CD4-positive, alpha-beta T cell treated with Interleukin-4 for 4 hours (primary cell): ENCODE measurements at regions not wholly inside any gene's neighbourhood (a gene's known extent, or its start where the extent isn't known, plus 50 kb on each side); places are given as distances from the start of the nearest gene placed in this dataset.
"Not testable (repeated sequence)": the region's sequence is repeated elsewhere in the genome, so short reads cannot be mapped to it uniquely, and the experiment has no call there.

Experiments used
- DNase-seq: peaks from one replicate; pipeline ENCODE4 v3.0.0-alpha.2; 2020

DNA sequence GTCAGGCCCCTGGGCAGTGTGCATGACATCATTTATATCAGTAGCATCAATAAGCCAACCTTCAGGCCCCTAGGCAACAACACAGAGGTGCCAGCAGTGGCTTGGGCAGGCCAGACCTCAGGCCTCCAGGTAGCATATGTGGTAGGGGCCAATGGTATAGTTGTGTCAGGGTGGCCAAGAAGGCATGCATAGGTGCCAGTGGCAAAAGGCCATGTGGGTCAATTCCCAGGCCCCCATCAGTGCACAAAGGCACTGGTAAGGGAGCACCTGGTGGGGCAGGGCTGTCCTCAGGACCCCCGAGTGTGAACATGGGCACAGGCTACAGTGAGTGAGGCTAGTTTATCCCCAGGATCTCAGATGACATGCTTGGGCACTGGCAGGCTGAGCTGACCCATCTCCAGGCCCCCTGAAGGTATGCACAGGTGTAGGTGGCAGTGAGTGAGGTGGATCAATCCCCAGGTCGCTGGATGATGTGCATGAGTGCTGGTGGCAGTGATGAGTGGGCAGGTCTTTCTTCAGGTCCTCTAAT lies 244.1 kb upstream of the ZNF385D start:
- no peak for DNase-seq

- no peak for DNase-seq
These were observed 256.4 kb upstream of the ZNF385D start for GRCh38 chr3:22007368-22007767.

- no peak for DNase-seq
These were observed 260.0 kb upstream of the ZNF385D start for GRCh38 chr3:22010997-22011396.

DNA sequence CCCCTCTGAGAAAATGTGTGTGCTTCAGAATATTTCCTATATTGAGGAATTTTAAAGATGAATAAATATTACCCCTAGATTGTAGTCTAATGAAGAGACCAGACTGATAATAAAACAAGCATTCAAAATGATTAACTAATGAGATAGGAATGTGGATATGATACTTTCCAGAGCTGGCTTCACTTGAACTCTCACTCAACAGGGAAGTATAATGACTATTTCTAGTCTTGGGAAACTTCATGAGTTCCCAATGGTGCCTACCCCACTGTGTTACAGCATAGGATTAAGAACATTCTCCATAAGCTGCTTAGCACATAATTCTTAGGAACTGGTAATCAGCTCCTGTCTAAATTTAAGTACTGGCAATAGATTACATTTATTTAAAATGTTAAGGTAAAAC lies 261.5 kb upstream of the ZNF385D start:
- DNase-seq = no peak

DNA sequence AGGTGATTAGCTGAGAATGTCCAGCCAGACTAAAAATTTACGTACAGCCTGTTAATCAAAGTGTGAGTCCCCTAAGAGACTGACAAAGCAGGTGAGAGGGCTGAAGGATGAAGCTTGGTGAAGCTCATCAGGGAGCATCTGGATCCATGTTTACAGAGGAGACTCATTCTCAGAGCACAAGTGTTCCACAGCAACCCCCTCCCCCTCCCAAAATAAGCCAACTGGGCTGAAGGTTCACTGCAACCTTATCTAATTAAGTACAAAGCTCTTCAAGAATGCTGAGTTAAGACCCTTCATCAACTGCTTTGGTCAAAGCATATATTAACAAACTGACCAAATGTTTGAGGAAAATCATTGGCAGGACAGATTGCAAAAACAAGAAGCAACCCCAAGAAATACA lies 262.6 kb upstream of the ZNF385D start:
- no peak for DNase-seq

DNA sequence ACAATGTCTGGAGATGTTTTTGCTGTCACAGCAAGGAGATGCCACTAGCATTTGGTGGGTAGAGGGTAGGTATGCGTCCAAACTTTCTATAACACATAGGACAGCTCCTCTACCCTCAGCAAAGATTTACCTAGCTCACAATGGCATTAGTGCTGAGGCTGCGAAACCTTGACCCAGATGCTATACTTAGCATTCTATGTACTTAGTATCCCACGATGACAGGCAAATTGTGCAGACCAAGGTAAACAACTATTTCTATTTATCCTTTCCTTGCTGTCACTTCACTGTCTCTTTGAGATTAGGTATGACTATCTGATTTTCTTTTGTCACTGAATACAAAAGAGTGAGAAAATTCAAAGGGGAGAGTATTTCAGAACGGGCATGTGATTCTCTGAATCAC lies 265.2 kb upstream of the ZNF385D start:
- no peak for DNase-seq

DNA sequence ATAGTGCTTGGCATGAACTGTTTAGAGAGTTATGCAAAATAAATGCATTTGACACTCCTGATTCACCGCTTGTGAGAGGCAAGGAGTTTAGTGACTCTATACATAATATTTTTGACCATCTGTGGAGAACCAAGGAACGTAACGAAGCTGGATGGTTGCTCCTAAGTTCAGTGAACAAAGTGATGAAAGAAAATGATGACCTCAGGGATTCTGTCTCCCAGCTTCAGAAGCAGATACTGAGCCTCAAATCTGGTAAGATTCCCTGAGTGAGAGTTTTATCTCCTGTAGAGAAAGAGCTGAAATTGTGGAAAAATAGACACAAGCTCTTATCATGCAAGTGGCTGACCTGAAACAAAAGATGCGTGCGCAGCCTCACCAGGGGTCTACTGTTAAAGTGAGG lies 273.6 kb upstream of the ZNF385D start:
- not testable (repeated sequence) for DNase-seq

DNA sequence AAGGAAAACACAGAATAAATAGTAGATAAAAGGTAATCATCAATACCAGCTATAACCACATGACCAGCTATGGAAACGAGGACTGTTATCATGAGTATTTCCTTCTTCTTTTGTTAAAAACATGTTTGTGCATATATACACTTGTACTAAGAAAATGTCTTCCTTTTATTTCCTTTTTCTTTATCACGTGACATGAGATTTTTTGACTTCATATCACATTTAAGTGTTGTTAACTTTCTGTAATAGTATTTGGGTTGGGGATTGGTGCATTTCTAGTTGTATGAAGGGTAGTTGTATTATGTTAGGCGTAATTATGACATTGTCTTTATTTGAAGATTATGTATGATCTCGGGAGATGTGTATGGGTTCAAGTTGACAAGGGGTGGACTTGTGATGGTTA lies 278.5 kb upstream of the ZNF385D start:
- no peak for DNase-seq

DNA sequence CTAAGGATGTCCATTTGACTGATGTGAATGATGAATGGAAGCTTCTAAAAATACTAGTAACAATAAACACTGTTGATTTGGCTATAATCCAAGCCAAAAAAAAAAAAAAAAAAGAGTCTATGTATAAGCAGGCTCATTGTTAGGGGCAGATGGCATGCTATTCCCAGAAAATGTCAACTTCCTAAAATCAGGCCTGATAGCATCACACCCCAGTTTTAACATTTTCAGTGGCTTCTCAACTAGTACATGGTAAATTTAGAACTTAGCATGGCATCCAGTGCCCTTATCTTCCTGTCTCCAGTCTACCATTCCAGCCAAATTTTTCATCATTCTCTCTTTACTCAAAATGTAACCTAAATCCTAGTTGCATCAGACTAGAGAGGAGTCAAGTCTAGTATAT lies 288.2 kb upstream of the ZNF385D start:
- no peak for DNase-seq

DNA sequence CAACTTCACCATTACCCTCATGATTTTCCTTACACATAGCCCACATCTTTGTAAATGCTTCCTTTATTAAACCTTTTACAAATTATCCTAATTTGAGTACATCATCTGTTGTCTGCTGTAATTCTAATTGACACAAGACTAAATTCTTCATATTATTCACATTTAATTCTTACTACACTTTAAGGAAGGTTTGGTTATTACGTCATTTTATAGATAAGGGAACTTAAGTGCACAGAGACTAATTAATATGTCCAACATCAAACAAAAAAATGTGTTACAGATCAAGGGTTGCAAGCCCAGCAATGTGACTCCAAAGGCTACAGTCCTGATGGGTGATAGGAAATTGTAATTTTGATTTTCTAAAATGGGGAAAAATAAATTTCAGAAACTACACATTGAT lies 289.1 kb upstream of the ZNF385D start:
- DNase-seq = no peak

GRCh38 chr3:22045882-22046281 lies 294.9 kb upstream of the ZNF385D start:
- DNase-seq = no peak

- no peak for DNase-seq
These were observed 312.5 kb upstream of the ZNF385D start for GRCh38 chr3:22063500-22063899.

DNA sequence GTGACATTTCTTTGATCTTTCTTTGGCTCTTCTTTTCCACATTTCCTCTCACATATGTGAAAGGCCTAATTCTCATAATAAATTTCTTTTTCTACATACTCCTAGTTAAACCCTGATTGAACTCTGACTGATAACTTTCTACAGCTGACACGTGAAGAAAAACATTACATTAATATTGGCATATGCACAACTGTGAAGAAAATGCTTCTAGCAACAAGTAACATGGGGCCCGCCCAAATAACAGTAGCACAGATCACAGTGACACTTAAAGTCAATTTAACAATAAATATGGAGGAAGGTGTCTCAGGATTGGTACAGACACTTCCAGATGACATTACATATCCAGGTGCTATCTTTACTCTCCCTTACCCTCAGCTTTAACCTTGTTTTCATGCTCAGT lies 317.6 kb upstream of the ZNF385D start:
- no peak for DNase-seq

DNA sequence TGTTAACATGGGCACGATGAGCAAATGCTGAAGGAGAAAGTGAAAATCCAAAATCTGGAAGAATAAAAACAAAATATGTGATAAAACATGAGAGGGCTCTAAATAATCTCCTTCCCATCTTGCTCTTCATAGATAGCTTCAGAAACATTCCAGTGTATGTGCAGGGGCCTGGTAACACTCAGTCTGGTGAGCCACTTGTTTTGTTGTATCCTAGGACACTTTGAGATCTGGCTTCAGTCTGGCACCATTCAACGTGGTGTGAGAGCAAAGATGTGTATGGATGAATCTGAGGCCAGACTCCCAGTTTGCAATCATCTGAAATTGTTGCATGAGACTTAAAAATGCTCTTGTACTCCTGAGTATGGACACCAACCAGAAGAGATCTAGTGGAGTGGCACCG lies 337.2 kb upstream of the ZNF385D start:
- no peak for DNase-seq

DNA sequence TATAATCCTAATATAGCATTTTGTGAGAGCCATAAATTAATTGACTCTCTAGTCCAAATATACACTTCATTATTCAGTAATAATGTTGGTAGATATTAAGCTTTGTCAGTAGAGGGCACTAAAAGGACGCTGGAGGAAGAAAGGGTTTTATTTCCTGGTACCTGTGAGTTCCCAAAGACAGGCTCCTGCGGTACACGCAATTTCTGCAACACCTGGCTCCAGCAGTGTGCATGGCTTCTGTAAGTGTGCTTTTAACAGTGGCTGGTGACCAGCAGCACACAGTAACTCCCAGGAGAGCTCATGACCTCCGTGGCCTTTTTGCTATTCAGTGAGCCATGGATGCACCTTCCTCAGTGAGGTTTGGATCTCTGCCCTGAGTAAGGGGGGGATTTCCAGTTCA lies 338.3 kb upstream of the ZNF385D start:
- DNase-seq = peak; percentile 0

GRCh38 chr3:22091329-22091728 lies 340.3 kb upstream of the ZNF385D start:
- DNase-seq = no peak

- DNase-seq = no peak
These were observed 347.0 kb upstream of the ZNF385D start for GRCh38 chr3:22098021-22098420.

- DNase-seq = no peak
These were observed 350.3 kb upstream of the ZNF385D start for GRCh38 chr3:22101351-22101750.

- no peak for DNase-seq
These were observed 350.8 kb upstream of the ZNF385D start for GRCh38 chr3:22101811-22102210.

DNA sequence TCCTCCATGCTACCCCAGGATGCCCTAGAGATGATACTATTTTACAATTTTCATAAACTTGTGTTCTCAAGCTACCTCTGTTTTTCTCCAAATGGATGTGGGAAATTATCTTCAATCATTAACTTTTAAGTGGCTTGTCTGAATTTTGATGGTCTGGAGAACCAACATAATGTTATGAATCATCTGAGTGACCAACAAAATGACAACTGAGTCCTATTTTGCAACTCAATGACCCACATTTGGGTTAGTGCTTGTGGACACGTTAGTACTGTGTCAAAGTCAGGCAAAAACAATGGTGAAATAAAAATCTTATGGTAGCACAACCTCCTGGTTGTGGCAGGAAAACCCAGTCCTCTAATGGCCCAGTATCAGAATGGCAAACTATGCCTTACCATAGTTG lies 352.4 kb upstream of the ZNF385D start:
- DNase-seq = no peak

- no peak for DNase-seq
These were observed 355.3 kb upstream of the ZNF385D start for GRCh38 chr3:22106213-22106896.

- no peak for DNase-seq
These were observed 360.2 kb upstream of the ZNF385D start for GRCh38 chr3:22111226-22111625.

DNA sequence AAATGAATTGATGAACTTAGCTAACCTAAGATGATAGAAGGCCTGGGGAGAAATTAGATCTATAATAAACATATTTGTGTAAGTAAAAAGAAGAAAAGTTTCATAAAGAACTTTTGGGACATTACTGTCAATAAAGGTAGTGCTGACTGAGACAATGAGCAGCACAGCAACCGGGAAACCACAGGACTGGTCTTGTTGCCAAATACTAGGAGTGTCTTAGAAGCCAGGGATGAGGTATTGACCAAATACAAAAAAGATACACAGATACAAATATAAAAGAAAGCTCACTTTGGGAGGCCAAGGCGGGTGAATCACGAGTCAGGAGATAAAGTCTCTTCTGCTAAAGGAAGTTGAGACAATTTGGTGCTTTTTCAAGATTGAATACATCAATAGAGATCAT lies 362.4 kb upstream of the ZNF385D start:
- DNase-seq = no peak

DNA sequence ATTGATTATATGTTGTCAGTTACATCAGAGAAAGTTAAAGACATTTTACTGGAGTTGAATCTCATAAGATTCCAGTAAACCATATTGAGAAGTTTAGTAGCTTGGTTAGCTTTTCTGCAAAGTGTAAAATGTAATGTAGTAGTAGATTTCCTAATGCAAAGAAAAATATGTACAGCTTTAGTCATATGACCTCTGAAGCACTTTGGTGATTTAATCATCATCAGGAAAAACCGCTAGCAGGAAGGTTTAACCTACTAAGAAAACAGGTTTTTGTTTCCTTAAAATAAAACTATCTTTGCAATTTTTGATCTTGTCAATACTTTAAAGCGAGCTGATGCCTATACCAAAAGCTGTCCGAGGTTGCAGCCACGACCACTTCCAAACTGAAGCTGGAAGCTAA lies 364.6 kb upstream of the ZNF385D start:
- no peak for DNase-seq

DNA sequence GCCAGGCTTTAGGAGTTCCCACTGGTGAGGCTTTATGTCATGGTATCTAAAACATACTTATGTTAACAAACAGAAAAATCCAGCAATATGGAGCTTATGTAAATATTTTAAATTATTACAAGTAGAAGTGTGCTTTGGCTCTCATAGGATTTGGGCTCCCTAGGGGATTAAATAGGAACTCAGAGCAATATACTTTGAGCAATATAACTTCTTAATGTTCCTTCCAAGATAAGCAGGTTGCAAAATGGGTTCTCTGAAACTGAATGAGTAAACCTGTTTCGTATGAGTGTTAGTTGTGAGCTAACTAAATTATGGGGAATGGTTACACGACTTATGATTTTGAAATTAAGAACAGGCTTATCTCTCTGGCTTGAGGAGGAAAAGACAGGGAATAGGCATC lies 366.1 kb upstream of the ZNF385D start:
- no peak for DNase-seq
